ENCODE measurements at regions not wholly inside any gene's neighbourhood (a gene's known extent, or its start where the extent isn't known, plus 50 kb on each side); places are given as distances from the start of the nearest gene placed in this dataset.
A peak's percentile ranks its signal among the peaks of the same experiment; 100 is the strongest.

GRCh38 chr2:10239561-10239967, 63.1 kb upstream of the HPCAL1 start:
- peak; percentile 38 for DNase-seq

DNA sequence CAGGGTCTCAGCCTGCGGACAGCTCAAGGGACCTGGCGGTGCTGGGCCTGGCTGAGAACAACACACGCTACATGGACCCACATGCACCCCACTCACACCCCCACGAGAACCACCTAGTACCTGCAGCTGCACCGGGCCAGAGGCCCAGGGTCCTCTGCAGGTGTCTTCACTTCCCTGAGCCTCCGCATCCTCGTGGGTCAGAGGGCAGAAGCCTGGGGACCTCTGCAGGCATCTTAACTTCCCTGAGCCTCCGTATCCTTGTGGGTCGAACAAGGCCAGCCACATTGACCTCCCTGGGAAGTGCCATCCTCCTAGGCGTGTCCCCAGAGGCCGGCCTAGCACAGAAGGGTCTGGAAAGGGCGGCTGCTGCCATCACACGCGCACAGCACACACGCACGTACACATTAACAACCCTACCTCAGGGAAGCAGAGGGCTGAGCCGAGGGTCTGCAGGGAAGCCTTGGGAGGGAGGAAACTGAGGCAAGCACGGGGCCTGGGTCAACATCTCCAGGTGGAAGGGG, 62.5 kb upstream of the HPCAL1 start:
- no peak for DNase-seq

DNA sequence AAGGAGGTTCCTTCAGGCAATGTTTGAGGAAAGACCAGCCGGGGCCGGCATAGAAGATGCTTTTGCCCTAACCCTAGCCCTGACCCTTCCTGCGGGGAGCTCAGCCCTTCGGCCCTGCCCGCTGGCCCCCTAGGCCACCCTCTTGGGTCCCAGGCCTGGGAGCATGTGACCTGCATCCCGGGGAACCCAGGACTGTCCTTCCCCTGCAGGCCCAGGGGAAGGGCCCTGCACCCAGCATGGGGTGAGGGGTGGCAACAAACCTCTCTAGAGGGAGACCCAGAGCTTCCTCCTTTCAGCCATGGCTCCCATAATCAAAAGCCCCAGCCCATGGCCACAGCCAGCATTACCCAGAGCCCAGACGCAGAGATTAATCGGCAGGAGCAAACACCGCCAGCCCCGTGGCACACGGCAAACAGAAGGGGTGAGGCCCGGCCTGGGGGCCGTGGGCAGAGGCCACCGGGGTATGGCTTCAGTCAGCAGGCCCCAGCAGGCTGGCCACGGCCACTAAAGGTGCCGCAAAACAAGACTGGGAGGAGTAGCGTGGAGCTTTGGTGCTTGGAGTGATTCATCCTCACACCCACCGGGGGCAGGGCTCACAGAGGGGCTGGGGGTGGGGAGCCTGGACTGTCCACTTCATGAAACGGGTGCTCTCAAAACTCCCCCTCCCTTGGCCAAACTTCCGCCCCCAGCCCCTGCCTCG, 61.6 kb upstream of the HPCAL1 start:
- DNase-seq = no peak

GRCh38 chr2:10241641-10242430, 60.9 kb upstream of the HPCAL1 start:
- no peak for DNase-seq

DNA sequence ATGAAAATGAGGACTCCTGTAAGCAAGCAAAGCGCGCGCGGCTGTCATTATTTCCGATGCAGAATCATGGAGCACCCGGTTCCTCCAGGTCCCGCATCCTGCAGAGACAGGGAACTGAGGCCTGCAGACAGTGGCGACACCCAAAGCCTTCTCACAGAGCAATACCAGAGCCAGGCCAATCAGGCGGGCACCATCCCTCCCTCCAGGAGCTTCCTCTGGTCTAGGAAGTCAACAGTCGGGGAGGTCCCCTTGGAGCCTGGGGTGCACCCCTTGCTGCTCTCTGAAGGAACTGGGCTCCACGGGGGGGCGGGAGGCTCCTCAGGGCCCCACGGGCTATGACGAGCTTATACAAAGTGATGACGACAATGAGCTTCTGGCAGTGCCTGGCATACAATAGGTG, 60.3 kb upstream of the HPCAL1 start:
- no peak for DNase-seq

GRCh38 chr2:10242998-10243925, 59.4 kb upstream of the HPCAL1 start:
- DNase-seq = no peak

DNA sequence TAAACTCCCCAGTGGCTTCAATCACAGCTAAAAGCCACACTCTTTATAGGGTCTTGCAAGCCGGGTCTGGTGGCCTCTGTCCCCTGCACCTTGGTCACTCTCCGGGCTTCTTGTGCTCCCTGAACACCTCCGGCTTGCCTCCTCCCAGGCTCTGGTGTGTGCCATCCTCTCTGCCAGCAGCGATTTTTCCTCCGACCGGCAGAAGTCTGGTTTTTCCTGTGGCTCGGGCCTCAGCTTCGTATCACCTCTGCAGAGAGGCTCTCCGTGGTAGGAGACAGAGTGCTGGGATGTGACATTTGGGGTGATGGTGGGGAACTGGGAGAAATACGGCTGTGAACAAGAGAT, 58.8 kb upstream of the HPCAL1 start:
- no peak for DNase-seq

DNA sequence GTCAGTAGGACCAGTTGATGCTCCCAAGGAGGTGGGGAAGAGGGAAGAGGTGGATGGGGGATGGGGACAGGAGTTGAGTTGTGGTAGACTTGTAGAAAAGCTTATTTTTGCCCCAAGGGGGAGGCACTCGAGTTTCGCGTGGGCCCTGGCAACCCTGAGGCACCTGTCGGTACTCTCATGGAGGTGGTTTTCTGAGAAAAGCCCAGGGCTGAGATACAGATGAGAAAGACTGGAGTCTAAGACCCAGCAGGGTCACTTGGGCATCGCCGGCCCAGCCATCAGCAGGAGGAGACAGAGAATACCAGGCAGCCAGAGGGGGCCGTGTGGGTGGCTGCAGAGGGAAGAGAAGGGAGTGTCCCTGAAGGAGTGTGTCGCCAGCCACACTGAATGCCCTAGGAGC, 57.7 kb upstream of the HPCAL1 start:
- DNase-seq = no peak

DNA sequence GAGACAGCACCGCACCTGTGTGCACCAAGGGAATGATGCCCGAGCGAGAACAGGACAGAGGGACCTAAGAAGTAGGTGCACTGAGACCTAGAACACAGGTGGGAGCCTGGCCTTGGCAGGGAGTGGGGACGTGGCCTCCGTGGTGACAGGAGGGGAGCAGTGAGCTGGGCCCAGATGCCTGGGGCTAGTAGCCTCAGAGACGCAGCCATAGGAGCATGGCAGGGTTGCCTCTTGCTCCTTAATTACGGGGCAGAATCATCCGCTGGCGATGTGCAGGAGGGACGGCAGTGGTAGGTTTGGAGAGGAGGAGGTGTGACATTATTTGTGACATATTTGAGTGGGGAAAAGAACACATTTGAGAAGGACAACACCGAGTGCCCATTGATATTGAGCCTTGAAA, 57.0 kb upstream of the HPCAL1 start:
- DNase-seq = no peak

DNA sequence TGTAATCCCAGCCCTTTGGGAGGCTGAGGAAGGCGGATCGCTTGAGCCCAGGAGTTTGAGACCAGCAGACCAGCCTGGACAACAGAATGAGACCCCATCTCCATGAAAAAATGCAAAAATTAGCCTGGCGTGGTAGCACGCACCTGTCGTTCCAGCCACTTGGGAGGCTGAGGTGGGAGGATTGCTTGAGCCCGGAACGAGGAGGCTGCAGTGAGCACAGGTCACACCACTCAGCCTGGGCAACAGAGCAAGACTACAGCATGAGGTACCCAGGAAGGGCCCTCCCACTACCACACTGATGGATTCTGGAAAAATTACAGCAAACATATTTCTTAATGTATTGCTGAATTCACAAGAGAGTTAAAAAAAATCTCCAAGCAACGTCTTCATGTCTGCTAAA, 56.3 kb upstream of the HPCAL1 start:
- no peak for DNase-seq

GRCh38 chr2:10246831-10247230, 55.9 kb upstream of the HPCAL1 start:
- DNase-seq = no peak

- DNase-seq = no peak
Observed at GRCh38 chr2:10249798-10250197, 52.9 kb upstream of the HPCAL1 start.

DNA sequence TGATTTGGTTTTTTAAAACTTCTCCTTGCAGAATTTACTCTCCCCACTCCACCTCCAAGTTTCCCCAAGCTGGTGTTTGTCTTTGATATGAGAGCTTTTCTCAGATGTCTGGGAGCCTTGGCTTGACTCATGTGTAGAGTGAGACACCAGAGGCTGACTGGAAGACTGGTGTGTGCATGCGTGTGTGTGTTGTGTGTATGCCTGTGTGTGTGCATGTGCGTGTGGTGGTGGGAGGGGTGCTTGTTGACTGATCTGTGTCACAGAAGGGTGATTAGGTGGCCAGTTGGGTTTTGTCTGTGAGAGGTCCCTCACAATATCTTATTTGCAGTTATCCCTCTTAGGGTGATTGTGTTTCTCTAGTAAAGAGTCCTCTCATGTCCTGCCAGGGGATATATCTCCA, 50.5 kb upstream of the HPCAL1 start:
- no peak for DNase-seq

- peak; percentile 57 for DNase-seq
Observed at GRCh38 chr2:10252661-10253060, 50.0 kb upstream of the HPCAL1 start.

Measured in hematopoietic multipotent progenitor cell treated with erythropoietin and hydrocortisone succinate and interleukin-3 and kit ligand, for 4 days (in vitro differentiated cells).